Stimulated activated CD4-positive, alpha-beta T cell treated with anti-CD3 and anti-CD28 coated beads, Interleukin-1b, Interleukin-23, amount 100 ng/mL, for 1 hour (primary cell): ENCODE measurements at regions not wholly inside any gene's neighbourhood (a gene's known extent, or its start where the extent isn't known, plus 50 kb on each side); places are given as distances from the start of the nearest gene placed in this dataset.

Experiments used
- DNase-seq, 2 donors: peaks; one replicate each; pipeline ENCODE4 v3.0.0-alpha.2; 2020; ENCODE audit warnings: low read depth in 2 of 2

DNA sequence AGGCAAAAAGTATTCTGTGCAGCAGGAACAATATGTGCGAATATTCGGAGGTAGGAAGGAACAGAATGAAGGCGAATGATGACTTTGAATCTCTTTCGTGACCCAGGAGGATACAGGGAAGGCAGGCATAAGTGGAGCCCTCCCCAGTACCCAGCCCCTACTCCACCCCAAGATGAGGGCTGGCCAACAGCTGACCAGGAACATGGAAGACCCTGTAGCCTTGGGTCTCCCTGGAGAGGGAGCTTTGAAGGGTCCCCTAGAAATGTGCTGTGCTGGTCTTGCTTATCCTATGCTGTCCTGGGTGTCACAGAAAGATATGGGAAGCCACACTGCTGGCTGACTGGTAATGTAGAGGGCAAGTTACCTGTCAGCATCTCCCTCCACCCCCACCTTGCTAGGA is 113.7 kb upstream of the NCAM1 start:
- DNase-seq: no peak

- DNase-seq: no peak
Observed at GRCh38 chr11:112852143-112852866, 108.9 kb upstream of the NCAM1 start.

GRCh38 chr11:112856133-112856532 is 105.1 kb upstream of the NCAM1 start:
- DNase-seq: no peak

GRCh38 chr11:112856591-112856990 is 104.6 kb upstream of the NCAM1 start:
- no peak for DNase-seq

DNA sequence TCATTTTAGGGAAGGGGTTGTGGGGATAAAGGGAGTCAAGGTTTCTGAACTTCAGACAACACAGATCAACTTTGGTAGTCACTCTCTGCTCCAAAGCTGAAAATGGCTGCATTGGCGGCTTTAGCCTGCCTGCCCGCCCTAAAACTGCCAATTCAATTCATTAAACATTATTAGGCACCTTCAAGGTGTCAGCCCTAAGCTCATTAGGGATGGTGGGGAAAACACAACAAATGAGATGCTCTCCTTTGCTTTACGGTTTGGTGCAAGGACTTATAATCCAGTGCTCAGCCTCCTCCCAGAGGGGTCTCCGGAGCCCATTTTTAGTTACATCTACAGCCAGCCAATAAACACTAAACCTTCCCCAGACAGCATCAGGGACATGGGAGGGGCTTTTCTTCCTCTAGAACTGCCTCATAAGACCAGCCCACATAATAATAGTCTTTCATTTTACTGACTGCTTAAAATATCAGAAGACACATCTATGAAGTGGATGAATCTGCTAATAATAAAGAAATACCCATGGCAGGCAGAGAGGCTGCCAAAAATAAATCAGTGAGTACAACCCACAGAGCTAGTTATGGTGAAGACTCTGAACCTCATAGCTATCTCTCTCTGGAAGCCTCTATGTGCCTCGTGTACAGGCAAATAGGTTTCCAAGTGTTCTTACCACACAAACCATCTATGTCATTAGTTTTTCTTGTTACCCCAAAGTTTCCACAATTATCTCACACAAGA is 102.8 kb upstream of the NCAM1 start:
- no peak for DNase-seq

- DNase-seq: no peak
Observed at GRCh38 chr11:112859787-112860186, 101.4 kb upstream of the NCAM1 start.

DNA sequence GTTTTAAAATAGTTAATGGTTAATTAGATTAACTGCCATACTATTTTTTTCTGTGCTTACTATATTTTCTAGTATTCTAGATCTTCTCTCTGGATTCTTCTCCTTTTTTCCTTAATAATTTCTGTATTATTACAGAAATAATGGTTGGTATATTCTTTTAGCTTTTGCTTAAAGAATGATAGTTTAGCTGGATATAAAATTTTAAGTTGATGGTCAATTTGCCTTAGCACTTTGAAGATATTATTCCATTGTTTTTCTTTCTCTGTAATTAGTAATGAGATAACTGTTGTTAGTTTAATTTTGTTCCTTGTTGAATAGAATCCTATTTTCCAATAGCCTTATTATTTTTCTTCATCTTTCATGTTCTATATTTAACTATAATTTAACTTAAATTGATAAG is 99.9 kb upstream of the NCAM1 start:
- no peak for DNase-seq

GRCh38 chr11:112863305-112863704 is 97.9 kb upstream of the NCAM1 start:
- DNase-seq: no peak

GRCh38 chr11:112864672-112865071 is 96.5 kb upstream of the NCAM1 start:
- DNase-seq: no peak

DNA sequence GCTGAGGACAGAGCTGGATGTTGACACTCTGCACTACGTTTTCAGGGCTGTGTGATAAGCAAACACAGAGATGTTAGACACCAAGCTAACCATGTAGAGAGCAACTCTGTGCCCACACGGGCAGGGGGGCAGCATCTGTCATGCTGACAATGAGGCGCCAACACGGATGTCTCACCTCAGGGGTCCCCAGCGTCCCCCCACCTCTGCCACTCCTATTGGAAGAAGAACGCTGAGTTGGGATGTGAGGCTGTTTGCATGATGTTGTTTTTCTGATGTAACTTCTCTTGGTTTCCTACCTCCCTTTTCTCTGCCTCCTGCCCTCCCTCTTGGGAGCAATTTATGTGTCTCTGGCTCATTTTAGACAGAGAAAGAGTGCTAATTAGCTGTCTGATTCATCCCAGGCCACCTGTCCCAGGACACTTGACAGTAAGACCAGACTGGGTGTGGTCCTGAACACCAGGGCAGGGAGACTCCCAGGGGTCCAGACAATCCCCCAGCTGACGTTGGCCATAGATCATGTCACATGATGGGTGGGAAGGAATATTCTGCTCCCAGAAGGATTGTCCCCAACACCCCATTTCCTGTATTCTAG is 89.2 kb upstream of the NCAM1 start:
- no peak for DNase-seq

DNA sequence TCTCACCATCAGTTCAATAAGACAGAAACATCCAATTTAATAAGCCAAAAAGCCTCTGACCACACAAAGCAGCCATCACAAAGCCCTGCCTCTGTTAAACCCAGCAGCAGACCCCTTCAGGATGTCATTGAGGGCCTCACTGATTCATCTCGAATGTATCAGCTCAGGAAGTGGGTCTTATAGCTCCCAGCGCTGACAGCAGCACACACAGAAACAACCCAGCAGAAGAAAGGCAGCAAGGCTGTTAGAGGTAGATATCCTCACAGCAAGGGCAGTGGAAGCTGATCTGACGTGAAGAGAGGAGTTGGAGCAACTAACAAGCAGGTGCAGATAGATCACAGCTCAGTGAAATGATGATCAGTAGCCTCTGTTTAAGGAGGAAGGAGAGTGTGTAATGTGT is 86.2 kb upstream of the NCAM1 start:
- no peak for DNase-seq

DNA sequence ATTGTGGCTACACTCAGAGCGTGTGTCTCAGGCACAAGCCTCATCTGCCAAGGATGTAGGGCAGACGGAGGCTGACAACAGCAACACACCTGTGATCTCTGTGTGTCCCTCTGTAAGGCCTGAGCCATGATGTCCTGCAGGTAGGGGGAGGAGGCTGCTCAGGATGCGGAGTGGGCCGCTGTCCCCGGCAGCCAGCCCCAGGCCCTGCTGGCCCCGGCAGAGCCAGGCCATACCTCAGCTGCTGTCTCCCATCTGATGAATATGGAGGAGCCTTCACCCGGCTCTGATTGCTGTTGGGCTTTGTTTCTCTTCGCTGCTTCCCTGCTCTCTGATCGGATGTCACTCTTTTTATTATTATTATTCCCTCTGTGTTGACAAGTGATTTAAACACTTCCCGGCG is 83.6 kb upstream of the NCAM1 start:
- DNase-seq: no peak

- no peak for DNase-seq
Observed at GRCh38 chr11:112878033-112878601, 83.1 kb upstream of the NCAM1 start.

DNA sequence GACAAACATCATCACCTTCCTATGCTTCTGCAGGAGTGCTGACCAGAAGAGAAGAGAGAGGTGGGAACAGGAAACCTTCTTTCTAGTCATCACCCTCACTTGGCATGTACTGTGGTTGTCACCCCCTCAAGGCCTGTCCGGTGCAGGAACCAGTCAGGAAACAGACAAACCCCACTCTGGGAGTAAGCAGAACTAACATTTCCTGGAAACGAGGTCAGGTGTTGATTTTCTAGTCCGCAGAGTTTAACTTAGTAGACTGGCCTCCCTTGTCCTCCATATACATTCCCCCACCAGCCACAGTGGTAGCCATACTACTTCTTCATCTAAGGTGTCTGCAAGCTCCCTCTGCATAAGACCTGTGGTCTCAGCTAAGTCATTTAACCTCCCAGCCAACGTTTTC is 80.7 kb upstream of the NCAM1 start:
- DNase-seq: no peak

DNA sequence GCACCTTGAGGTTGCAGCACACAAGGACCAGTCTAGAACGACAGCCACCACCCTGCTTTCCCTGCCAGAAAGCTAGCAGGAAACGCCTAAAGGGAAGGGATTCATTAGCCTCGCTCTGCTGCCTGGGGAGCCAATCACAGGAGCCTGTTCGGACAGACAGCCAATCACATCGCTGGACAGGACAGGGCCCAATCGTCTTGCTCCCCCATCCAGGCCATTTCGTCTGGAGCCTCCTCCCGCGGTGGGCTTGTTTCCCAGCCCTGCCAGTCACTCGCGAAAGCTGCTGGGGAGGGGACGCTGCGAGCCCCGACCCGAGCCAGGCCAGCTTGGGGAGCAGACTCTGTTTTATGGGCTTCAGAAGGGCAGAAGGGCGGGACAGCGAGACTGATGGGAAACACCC is 79.8 kb upstream of the NCAM1 start:
- no peak for DNase-seq

- no peak for DNase-seq
Observed at GRCh38 chr11:112882494-112883381, 78.5 kb upstream of the NCAM1 start.

GRCh38 chr11:112884012-112884767 is 77.0 kb upstream of the NCAM1 start:
- DNase-seq: no peak

DNA sequence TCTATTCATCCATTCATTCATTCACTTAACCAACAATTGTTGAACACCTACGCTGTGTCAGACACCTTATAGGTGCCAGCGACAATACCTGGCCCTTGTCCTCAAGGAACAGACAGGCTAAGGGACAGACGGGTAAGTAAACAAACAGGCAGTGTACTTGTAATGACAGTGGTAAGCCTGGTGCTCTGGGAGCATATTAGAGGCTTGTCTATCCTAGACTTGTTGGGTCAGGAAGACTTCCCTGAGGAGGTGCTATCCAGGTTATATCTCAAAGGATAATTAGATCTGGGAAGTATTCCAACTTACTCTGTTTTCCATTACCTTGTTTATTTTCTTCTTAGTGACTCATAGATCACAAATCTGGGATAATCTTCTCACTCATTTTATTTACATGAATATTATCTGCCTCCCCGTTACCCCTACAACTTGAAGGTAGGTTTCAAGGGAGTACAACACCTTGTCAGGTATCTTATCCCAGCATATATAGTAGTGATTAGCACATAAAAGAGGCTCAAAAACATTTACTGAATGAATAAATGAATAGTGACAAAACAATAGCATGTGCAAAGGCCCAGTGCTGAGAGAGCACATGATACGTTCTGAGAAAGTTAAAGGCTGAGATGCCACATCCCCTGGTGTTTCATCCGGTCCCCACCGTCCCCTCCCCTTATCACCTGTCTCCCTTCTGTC is 75.3 kb upstream of the NCAM1 start:
- DNase-seq: no peak

GRCh38 chr11:112886434-112887370 is 74.5 kb upstream of the NCAM1 start:
- DNase-seq: no peak
